Fibroblast of villous mesenchyme (primary cell): ENCODE measurements at regions not wholly inside any gene's neighbourhood (a gene's known extent, or its start where the extent isn't known, plus 50 kb on each side); places are given as distances from the start of the nearest gene placed in this dataset.

Experiments used
- DNase-seq: peaks from one replicate; pipeline ENCODE4 v3.0.0-alpha.2; 2010; ENCODE audit warnings: low read depth
- H3K4me3 ChIP-seq: 2 replicates; pipeline ENCODE4 v1.5.1; 2011; ENCODE audit warnings: low read depth, mild to moderate bottlenecking, low read length
- TF ChIP-seq, protein P1 (sequence below): IDR thresholded peaks from 2 replicates; pipeline ENCODE4 v1.5.1; 2012; ENCODE audit warnings: low read depth, mild to moderate bottlenecking, low read length; ENCODE audit not compliant: insufficient read depth

DNA sequence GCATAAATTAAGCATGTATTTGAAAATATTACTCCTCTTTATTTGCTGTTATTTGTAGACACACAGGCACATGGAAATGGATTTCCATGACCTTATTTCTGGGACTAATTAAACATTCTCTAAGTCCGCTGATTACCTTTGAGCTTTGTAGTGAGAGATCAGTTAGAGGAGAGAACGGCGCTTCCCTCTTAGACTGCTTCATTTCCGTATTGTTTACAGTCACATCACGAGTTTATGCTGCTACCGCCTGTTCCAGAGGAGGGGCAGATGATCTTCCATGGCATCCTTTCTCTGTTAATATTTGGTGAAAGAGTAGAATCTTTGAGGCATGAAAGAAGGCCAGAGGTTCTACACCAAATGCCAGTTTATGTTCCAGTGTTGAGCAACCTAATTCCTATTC lies 404.4 kb downstream of the TRIB2 start:
- TF ChIP-seq, protein P1, sequence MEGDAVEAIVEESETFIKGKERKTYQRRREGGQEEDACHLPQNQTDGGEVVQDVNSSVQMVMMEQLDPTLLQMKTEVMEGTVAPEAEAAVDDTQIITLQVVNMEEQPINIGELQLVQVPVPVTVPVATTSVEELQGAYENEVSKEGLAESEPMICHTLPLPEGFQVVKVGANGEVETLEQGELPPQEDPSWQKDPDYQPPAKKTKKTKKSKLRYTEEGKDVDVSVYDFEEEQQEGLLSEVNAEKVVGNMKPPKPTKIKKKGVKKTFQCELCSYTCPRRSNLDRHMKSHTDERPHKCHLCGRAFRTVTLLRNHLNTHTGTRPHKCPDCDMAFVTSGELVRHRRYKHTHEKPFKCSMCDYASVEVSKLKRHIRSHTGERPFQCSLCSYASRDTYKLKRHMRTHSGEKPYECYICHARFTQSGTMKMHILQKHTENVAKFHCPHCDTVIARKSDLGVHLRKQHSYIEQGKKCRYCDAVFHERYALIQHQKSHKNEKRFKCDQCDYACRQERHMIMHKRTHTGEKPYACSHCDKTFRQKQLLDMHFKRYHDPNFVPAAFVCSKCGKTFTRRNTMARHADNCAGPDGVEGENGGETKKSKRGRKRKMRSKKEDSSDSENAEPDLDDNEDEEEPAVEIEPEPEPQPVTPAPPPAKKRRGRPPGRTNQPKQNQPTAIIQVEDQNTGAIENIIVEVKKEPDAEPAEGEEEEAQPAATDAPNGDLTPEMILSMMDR = no peak
- no peak for DNase-seq
- H3K4me3 ChIP-seq = no peak overlapping the region

DNA sequence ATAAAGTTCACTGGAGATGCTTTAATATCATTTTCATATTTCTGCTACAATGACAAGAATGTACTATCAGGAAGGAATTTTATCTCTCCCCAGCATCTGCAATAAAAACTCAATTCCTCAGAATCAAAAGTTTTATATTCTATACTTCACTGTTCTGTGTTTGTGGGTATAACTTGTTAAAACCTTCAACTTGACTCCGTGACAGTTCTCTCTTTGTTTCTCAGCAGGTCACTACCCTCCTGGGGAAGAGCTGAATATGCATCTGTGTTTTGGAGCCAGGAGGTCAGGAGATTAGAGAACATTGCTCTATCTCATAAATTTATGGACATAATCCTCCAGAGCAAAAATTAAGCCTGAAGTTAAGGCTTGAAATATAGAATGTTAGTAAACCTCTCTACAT lies 411.4 kb downstream of the TRIB2 start:
- no peak for DNase-seq
- H3K4me3 ChIP-seq = no peak overlapping the region
- TF ChIP-seq, protein P1 = no peak

DNA sequence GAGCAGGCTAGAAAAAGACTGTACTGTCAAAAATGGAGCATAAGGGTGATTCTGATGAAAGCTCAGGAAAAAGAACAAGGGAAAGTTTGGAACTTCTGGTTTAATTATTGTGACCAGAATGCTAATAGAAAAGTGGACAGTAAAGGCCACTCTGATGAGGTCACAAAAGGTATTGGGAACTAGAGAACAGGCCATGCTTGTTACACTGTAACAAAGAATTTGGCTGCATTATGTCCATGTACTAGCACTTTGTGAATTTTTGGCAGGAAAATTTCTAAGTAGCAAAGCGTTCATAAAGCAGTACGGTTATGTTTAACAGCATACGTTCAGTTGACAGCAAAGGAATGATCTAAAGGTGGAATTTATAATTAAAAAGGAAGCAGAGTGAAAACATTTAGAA lies 418.6 kb downstream of the TRIB2 start:
- TF ChIP-seq, protein P1 = no peak
- no peak for DNase-seq
- H3K4me3 ChIP-seq = no peak overlapping the region

DNA sequence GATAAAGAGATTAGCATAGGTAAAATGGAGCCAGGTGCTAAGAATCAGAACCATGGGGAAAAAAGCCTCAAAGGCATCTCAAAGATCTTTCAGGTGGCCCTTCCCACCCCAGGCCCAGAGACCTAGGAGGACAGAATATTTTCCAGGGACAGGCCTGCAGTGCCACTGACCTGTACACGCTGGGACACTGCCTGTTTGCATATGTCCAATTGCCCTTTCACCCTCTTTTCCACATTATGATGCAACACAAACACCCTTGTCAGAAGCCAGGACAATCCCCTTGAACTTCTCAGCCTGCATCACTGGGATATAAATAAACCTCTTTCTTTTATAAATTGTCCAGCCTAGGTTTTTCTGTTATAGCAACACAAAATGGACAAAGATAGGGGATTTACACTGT lies 419.1 kb downstream of the TRIB2 start:
- TF ChIP-seq, protein P1 = no peak
- DNase-seq = no peak
- H3K4me3 ChIP-seq = no peak overlapping the region

DNA sequence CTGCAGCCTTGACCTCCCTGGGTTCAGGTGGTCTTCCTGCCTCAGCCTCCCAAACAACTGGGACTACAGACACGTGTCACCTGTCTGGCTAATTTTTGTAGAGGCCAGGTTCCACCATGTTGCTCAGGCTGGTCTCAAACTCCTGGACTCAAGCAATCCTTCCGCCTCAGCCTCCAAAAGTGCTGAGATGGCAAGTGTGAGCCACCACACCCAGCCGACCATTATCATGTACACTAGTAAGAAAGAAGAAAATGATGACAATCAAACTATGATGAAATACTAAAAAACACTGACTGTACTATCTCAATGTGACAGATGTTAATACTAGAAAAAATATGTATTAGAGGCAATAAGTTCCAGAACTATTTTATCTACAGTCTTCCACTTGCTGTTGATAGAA lies 420.9 kb downstream of the TRIB2 start:
- TF ChIP-seq, protein P1 = no peak
- DNase-seq = no peak
- H3K4me3 ChIP-seq = no peak overlapping the region

DNA sequence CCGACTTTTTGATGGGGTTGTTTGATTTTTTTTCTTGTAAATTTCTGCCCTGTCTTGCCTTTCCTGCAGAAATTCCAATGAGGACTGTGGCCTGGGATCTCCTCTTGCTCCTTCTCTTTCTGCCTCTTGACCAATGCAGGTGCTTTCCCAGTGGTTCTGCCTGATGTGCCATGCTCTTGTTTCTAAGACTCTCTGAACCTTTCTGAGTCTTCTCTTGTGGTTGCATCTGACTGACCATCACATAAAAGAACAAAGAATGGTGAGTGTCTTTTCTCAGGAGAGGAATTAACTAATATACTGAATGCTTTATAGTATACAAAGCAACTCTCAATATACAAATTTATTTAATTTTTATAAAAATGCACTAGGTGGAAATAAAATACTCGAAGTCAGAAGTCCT lies 424.6 kb downstream of the TRIB2 start:
- TF ChIP-seq, protein P1 = no peak
- no peak for DNase-seq
- no peak overlapping the region for H3K4me3 ChIP-seq

DNA sequence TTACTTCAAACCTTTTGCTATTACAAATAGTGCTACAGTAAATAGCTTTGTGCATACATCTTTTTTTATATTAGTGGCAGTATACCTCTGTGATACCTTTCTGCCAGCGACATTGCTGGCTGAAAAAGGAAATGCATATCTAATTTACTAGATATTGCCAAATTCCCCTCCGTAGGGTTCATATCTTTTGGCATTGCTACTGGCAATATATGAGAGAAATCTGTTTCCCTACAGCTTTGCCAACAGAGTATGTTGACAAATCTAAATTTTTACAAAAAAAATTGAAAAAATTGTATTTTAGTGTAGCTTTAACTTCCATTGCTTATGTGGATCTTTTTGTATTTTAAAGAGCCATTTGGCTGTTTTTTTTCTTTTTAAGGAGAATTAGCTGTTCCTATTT lies 426.7 kb downstream of the TRIB2 start:
- TF ChIP-seq, protein P1 = no peak
- no peak overlapping the region for H3K4me3 ChIP-seq
- DNase-seq = no peak
